HL-60 (cell line): ENCODE measurements at regions not wholly inside any gene's neighbourhood (a gene's known extent, or its start where the extent isn't known, plus 50 kb on each side); places are given as distances from the start of the nearest gene placed in this dataset.

Experiments used
- DNase-seq, 2 experiments: peaks; one replicate each; pipeline ENCODE4 v3.0.0-alpha.2; 2010 to 2020; ENCODE audit warnings: low read depth in 1 of 2, low spot score in 1 of 2
- H3K27ac ChIP-seq: fragments of 250-450 bp; sonication (Bioruptor Pico); replicated peaks from 2 replicates; pipeline ENCODE4 v1.5.1; 2020; ENCODE audit warnings: mild to moderate bottlenecking, moderate library complexity
- H3K27me3 ChIP-seq: fragments of 250-450 bp; sonication (Bioruptor Pico); 2 replicates; pipeline ENCODE4 v1.5.1; 2021; ENCODE audit warnings: mild to moderate bottlenecking, moderate library complexity; ENCODE audit not compliant: insufficient read depth, poor library complexity, severe bottlenecking
- H3K4me3 ChIP-seq: replicated peaks from 2 replicates; pipeline ENCODE4 v1.5.1; 2011; ENCODE audit warnings: mild to moderate bottlenecking, control low read depth, low read length; ENCODE audit not compliant: insufficient read depth
- GABPA ChIP-seq: IDR thresholded peaks from 2 replicates; pipeline ENCODE4 v1.6.1; 2012; ENCODE audit warnings: low read depth
- POLR2AphosphoS5 ChIP-seq: IDR thresholded peaks from 2 replicates; pipeline ENCODE4 v1.6.1; 2012; ENCODE audit warnings: low read depth
- SPI1 ChIP-seq: IDR thresholded peaks from 2 replicates; pipeline ENCODE4 v1.6.1; 2012; ENCODE audit warnings: low read depth, mild to moderate bottlenecking, borderline replicate concordance
- TF ChIP-seq, protein P1 (sequence below): IDR thresholded peaks from 2 replicates; pipeline ENCODE4 v1.6.1; 2012; ENCODE audit warnings: low read depth; ENCODE audit not compliant: insufficient replicate concordance
- TF ChIP-seq, protein P2 (sequence below): IDR thresholded peaks from one replicate; pipeline ENCODE4 v1.5.1; 2011; ENCODE audit warnings: low read length, control low read depth, inconsistent platforms; ENCODE audit not compliant: insufficient read depth

DNA sequence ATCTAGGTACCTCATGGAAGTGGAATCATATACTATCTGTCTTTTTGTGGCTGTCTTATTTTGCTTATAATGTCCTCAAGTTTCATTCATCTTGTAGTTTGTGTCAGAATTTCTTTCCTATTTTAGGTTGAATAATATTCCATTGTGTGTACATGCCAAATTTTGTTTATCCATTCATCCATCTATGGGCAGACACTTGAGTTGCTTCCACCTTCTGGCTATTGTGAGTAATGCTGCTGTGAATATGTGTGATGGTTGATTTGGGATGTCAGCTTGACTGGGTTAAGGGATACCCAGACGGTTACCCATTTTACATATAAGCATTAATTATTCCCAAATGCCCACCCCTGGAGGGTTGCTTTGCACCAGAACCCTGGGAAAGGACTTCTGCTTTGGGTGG is 477.5 kb downstream of the PTPRU start:
- Histone ChIP-seq H3K4me3 (no peak overlapping the region), H3K27ac (no peak overlapping the region), H3K27me3 (no peaks in the 10 kb centered on the region)
- TF ChIP-seq GABPA (no peak), POLR2AphosphoS5 (no peak)
- TF ChIP-seq, protein P1, sequence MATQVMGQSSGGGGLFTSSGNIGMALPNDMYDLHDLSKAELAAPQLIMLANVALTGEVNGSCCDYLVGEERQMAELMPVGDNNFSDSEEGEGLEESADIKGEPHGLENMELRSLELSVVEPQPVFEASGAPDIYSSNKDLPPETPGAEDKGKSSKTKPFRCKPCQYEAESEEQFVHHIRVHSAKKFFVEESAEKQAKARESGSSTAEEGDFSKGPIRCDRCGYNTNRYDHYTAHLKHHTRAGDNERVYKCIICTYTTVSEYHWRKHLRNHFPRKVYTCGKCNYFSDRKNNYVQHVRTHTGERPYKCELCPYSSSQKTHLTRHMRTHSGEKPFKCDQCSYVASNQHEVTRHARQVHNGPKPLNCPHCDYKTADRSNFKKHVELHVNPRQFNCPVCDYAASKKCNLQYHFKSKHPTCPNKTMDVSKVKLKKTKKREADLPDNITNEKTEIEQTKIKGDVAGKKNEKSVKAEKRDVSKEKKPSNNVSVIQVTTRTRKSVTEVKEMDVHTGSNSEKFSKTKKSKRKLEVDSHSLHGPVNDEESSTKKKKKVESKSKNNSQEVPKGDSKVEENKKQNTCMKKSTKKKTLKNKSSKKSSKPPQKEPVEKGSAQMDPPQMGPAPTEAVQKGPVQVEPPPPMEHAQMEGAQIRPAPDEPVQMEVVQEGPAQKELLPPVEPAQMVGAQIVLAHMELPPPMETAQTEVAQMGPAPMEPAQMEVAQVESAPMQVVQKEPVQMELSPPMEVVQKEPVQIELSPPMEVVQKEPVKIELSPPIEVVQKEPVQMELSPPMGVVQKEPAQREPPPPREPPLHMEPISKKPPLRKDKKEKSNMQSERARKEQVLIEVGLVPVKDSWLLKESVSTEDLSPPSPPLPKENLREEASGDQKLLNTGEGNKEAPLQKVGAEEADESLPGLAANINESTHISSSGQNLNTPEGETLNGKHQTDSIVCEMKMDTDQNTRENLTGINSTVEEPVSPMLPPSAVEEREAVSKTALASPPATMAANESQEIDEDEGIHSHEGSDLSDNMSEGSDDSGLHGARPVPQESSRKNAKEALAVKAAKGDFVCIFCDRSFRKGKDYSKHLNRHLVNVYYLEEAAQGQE = no peak
- no peak for DNase-seq

DNA sequence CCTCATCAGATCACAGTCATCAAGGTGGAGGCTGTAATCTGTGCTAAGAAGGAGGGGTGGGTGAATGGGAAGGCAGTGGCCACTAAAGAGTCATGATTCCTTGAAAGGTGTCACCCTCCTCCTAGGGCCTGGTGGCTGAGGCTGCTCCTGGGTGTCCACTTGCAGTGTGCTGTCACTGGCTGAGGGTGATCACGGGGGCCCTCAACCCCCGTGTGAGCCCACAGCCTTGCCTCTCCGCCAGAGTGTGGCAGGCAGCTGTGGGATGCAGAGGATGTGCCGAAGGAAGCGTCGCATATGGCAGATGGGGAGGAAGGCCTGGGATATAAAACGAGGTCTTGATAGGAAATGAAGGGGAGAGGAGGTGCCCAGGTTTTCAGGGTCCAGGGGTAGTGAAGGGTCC is 476.5 kb downstream of the PTPRU start:
- no peak for DNase-seq

DNA sequence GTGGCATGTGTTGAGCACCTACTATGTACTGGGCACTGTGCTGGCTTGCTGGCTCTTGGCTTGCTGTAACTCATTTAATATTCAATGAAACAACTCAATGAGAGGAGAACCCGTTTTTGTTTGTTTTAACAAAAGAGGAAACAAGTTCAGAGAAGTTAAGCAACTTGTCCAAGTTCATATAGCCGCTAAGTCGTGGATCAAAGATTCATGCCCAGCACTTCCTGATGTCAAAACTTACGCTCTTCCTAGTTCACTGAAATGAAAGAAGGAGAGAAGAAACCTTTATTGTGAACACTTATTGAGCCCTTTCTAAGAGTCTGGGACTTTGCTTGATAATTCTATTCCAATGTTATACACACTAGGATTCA is 475.9 kb downstream of the PTPRU start:
- Histone ChIP-seq H3K27ac (no peak overlapping the region), H3K27me3 (no peaks in the 10 kb centered on the region), H3K4me3 (no peak overlapping the region)
- TF ChIP-seq, protein P2, sequence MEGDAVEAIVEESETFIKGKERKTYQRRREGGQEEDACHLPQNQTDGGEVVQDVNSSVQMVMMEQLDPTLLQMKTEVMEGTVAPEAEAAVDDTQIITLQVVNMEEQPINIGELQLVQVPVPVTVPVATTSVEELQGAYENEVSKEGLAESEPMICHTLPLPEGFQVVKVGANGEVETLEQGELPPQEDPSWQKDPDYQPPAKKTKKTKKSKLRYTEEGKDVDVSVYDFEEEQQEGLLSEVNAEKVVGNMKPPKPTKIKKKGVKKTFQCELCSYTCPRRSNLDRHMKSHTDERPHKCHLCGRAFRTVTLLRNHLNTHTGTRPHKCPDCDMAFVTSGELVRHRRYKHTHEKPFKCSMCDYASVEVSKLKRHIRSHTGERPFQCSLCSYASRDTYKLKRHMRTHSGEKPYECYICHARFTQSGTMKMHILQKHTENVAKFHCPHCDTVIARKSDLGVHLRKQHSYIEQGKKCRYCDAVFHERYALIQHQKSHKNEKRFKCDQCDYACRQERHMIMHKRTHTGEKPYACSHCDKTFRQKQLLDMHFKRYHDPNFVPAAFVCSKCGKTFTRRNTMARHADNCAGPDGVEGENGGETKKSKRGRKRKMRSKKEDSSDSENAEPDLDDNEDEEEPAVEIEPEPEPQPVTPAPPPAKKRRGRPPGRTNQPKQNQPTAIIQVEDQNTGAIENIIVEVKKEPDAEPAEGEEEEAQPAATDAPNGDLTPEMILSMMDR = no peak
- TF ChIP-seq POLR2AphosphoS5 (no peak), SPI1 (no peak), GABPA (no peak)
- TF ChIP-seq, protein P1 = no peak
- no peak for DNase-seq

More for the DNA sequence above, 476.5 kb downstream of the PTPRU start:
- TF ChIP-seq SPI1 (no peak), GABPA (no peak), POLR2AphosphoS5 (no peak)
- TF ChIP-seq, protein P1 = no peak
- TF ChIP-seq, protein P2 = no peak
- no peak overlapping the region for H3K27ac ChIP-seq
- H3K4me3 ChIP-seq = no peak overlapping the region
- no peaks in the 10 kb centered on the region for H3K27me3 ChIP-seq
